AG10803 (cell line): ENCODE measurements at regions not wholly inside any gene's neighbourhood (a gene's known extent, or its start where the extent isn't known, plus 50 kb on each side); places are given as distances from the start of the nearest gene placed in this dataset.

ENCODE experiments used
- DNase-seq: peaks from one replicate; pipeline ENCODE4 v3.0.0; 2010; ENCODE audit warnings: low read depth
- H3K4me3 ChIP-seq: 2 replicates; pipeline ENCODE4 v1.5.1; 2011; ENCODE audit warnings: mild to moderate bottlenecking, low read length, control low read depth
- TF ChIP-seq, protein P1 (sequence below): conservative IDR thresholded peaks from 2 replicates; pipeline ENCODE4 v1.5.1; 2011; ENCODE audit warnings: mild to moderate bottlenecking, low read length, control low read depth, inconsistent platforms

- DNase-seq = no peak
- no peak overlapping the region for H3K4me3 ChIP-seq
- TF ChIP-seq, protein P1, sequence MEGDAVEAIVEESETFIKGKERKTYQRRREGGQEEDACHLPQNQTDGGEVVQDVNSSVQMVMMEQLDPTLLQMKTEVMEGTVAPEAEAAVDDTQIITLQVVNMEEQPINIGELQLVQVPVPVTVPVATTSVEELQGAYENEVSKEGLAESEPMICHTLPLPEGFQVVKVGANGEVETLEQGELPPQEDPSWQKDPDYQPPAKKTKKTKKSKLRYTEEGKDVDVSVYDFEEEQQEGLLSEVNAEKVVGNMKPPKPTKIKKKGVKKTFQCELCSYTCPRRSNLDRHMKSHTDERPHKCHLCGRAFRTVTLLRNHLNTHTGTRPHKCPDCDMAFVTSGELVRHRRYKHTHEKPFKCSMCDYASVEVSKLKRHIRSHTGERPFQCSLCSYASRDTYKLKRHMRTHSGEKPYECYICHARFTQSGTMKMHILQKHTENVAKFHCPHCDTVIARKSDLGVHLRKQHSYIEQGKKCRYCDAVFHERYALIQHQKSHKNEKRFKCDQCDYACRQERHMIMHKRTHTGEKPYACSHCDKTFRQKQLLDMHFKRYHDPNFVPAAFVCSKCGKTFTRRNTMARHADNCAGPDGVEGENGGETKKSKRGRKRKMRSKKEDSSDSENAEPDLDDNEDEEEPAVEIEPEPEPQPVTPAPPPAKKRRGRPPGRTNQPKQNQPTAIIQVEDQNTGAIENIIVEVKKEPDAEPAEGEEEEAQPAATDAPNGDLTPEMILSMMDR = no peak
Observed at GRCh38 chr1:63027176-63027575, 243.2 kb downstream of the ATG4C start.

GRCh38 chr1:63032171-63032570, 248.2 kb downstream of the ATG4C start:
- no peak overlapping the region for H3K4me3 ChIP-seq
- DNase-seq = no peak
- TF ChIP-seq, protein P1 = no peak

DNA sequence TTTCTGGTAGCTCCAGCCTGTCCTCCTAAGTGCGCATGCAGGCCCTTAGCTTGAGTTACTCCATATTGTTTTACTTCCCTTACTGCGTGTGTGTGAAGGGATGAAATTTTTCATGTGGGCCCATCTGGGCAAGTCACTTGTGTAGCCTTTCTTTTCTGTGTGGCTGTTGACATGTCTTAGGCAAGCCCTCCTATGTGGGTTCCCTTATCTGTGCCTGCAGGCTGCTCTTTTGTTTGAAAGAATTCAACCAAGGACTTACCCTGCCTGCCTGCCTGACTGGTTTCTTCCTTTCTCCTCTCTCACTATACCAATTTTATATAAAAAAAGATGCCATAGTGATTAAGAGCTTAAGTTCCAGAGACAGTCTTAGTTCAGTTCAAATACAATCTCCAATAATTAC, 249.3 kb downstream of the ATG4C start:
- TF ChIP-seq, protein P1 = no peak
- DNase-seq = no peak
- no peak overlapping the region for H3K4me3 ChIP-seq

DNA sequence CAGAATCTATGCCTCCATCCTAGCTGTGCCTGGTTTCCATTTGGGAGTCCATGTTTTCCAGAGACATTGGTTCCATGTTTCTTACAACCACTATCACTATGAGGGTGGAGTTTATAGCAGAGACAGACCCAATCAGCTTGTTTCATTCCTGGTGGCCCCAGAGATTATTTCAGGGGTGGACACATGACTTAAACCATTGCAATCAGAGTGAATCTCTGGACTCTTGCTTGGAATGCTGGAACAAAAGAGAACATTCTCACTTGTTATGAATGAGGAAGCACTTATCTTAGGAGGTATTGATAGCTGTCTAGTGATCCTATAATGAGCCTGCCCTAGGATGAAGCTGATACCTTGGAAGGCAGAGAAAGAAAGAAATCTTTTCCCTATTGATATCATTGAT, 250.3 kb downstream of the ATG4C start:
- no peak for DNase-seq
- H3K4me3 ChIP-seq = no peak overlapping the region
- TF ChIP-seq, protein P1 = no peak

- no peak for DNase-seq
- TF ChIP-seq, protein P1 = no peak
- no peak overlapping the region for H3K4me3 ChIP-seq
Observed at GRCh38 chr1:63038586-63038985, 254.7 kb downstream of the ATG4C start.

DNA sequence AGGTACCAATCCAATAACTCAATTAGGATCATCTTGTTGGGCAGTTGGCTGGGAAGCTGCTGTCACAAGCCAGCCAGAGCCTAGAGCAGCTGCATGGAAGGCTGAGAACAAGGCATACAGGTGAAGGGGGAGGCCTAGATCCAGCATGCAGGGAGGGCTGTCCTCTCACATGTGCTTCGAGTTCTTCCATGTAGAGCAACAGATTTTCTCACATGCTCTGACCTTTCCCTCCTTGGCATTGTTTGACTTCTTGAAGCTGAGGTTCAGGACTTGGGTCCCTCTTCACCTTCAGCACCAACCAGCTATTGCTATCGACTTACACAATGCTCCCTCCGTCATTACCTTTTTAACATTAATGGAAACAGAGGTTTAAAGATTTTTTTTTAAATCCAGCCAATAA, 257.7 kb downstream of the ATG4C start:
- TF ChIP-seq, protein P1 = no peak
- DNase-seq = no peak
- H3K4me3 ChIP-seq = no peak overlapping the region

- TF ChIP-seq, protein P1 = no peak
- DNase-seq = no peak
- no peak overlapping the region for H3K4me3 ChIP-seq
Observed at GRCh38 chr1:63042278-63042677, 258.3 kb downstream of the ATG4C start.
